ENCODE measurements at regions not wholly inside any gene's neighbourhood (a gene's known extent, or its start where the extent isn't known, plus 50 kb on each side); places are given as distances from the start of the nearest gene placed in this dataset.

DNA sequence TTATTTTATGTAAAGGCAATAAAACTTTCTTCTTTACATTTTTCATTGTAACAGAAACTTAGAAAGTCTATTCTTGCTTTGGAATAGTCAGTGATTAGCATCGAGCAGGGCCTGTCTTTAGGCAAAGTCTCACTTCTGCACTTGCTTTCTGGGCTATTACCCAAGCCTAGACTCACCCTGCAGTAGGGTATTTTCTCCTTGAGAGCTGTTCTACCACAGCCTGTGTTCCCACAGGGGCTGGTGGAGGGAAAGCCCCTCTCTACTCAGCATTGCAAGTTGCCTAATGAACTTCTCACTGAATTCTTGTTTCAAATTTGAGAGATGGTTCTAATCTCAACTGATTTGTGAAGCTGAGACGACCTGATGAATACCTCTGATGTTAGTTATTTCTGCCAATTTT, 111.7 kb upstream of the KLHL14 start:
- Histone ChIP-seq H3K9me3 (ENCODE audit: insufficient read depth, low read length) (no peaks in the 10 kb centered on the region), H3K36me3 (ENCODE audit: insufficient read depth, insufficient read length, low read length) (no peaks in the 10 kb centered on the region), H3K4me1 (ENCODE audit: insufficient read depth, insufficient read length) (no peaks in the 10 kb centered on the region), H3K4me3 (ENCODE audit: insufficient read length, low read depth) (no peak overlapping the region), H3K9ac (ENCODE audit: insufficient read length, low read depth) (no peak overlapping the region), H3K27me3 (ENCODE audit: insufficient read depth, insufficient read length) (no peaks in the 10 kb centered on the region)
- DNase-seq (ENCODE audit: low read depth, low spot score): no peak
- TF ChIP-seq YY1 (IDR thresholded peaks at IDR 0.05; ENCODE audit: insufficient read depth, insufficient read length) (no peak), ZNF274 (IDR thresholded peaks at IDR 0.05; ENCODE audit: low read depth, low read length) (no peak), SUZ12 (IDR thresholded peaks at IDR 0.05; ENCODE audit: extremely low read depth, insufficient read depth, insufficient read length) (no peak)

DNA sequence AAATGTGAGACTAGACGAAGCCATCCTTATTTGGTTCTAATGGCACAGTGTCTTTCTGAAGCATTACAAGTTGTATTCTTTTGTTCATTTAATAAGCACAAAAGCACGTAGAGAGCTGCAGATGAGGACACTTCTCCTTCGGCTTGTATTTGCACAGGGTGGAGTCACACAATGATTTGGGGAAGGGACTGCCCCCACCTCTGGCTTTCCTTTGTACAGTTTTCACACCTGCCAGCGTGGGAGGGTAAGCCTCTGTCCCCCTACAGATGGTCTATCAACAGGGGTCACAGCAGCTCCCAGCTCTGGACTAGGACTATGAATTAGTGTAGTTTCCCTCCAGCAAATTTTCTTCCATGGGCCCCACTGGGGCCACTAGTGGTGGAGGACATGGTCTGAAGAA, 108.2 kb upstream of the KLHL14 start:
- no peak overlapping the region for H3K9ac ChIP-seq (ENCODE audit: insufficient read length, low read depth)
- H3K27me3 ChIP-seq (ENCODE audit: insufficient read depth, insufficient read length): no peaks in the 10 kb centered on the region
- H3K4me3 ChIP-seq (ENCODE audit: insufficient read length, low read depth): no peak overlapping the region
- no peaks in the 10 kb centered on the region for H3K36me3 ChIP-seq (ENCODE audit: insufficient read depth, insufficient read length, low read length)
- H3K9me3 ChIP-seq (ENCODE audit: insufficient read depth, low read length): no peaks in the 10 kb centered on the region
- no peak for DNase-seq (ENCODE audit: low read depth, low spot score)
- TF ChIP-seq SUZ12 (IDR thresholded peaks at IDR 0.05; ENCODE audit: extremely low read depth, insufficient read depth, insufficient read length) (no peak), YY1 (IDR thresholded peaks at IDR 0.05; ENCODE audit: insufficient read depth, insufficient read length) (no peak), ZNF274 (IDR thresholded peaks at IDR 0.05; ENCODE audit: low read depth, low read length) (no peak)
- H3K4me1 ChIP-seq (ENCODE audit: insufficient read depth, insufficient read length): peaks cover 4% of the 10 kb centered on the region

- H3K9ac ChIP-seq (ENCODE audit: insufficient read length, low read depth): no peak overlapping the region
- no peaks in the 10 kb centered on the region for H3K36me3 ChIP-seq (ENCODE audit: insufficient read depth, insufficient read length, low read length)
- no peak for TF ChIP-seq YY1 (IDR thresholded peaks at IDR 0.05; ENCODE audit: insufficient read depth, insufficient read length)
- no peak for TF ChIP-seq SUZ12 (IDR thresholded peaks at IDR 0.05; ENCODE audit: extremely low read depth, insufficient read depth, insufficient read length)
- no peak for TF ChIP-seq ZNF274 (IDR thresholded peaks at IDR 0.05; ENCODE audit: low read depth, low read length)
- H3K9me3 ChIP-seq (ENCODE audit: insufficient read depth, low read length): no peaks in the 10 kb centered on the region
- H3K4me1 ChIP-seq (ENCODE audit: insufficient read depth, insufficient read length): peaks cover 4% of the 10 kb centered on the region
- no peaks in the 10 kb centered on the region for H3K27me3 ChIP-seq (ENCODE audit: insufficient read depth, insufficient read length)
- DNase-seq (ENCODE audit: low read depth, low spot score): no peak
- no peak overlapping the region for H3K4me3 ChIP-seq (ENCODE audit: insufficient read length, low read depth)
Measured at GRCh38 chr18:32879497-32879896, 106.7 kb upstream of the KLHL14 start.

- Histone ChIP-seq H3K9ac (ENCODE audit: insufficient read length, low read depth) (no peak overlapping the region), H3K4me1 (ENCODE audit: insufficient read depth, insufficient read length) (peaks cover 4% of the 10 kb centered on the region), H3K9me3 (ENCODE audit: insufficient read depth, low read length) (no peaks in the 10 kb centered on the region), H3K36me3 (ENCODE audit: insufficient read depth, insufficient read length, low read length) (no peaks in the 10 kb centered on the region), H3K4me3 (ENCODE audit: insufficient read length, low read depth) (no peak overlapping the region), H3K27me3 (ENCODE audit: insufficient read depth, insufficient read length) (no peaks in the 10 kb centered on the region)
- no peak for DNase-seq (ENCODE audit: low read depth, low spot score)
- TF ChIP-seq YY1 (IDR thresholded peaks at IDR 0.05; ENCODE audit: insufficient read depth, insufficient read length) (no peak), ZNF274 (IDR thresholded peaks at IDR 0.05; ENCODE audit: low read depth, low read length) (no peak), SUZ12 (IDR thresholded peaks at IDR 0.05; ENCODE audit: extremely low read depth, insufficient read depth, insufficient read length) (no peak)
Measured at GRCh38 chr18:32878436-32878835, 105.6 kb upstream of the KLHL14 start.

- no peaks in the 10 kb centered on the region for H3K27me3 ChIP-seq (ENCODE audit: insufficient read depth, insufficient read length)
- no peak overlapping the region for H3K9ac ChIP-seq (ENCODE audit: insufficient read length, low read depth)
- DNase-seq (ENCODE audit: low read depth, low spot score): no peak
- no peak for TF ChIP-seq ZNF274 (IDR thresholded peaks at IDR 0.05; ENCODE audit: low read depth, low read length)
- no peak for TF ChIP-seq SUZ12 (IDR thresholded peaks at IDR 0.05; ENCODE audit: extremely low read depth, insufficient read depth, insufficient read length)
- TF ChIP-seq YY1 (IDR thresholded peaks at IDR 0.05; ENCODE audit: insufficient read depth, insufficient read length): no peak
- H3K9me3 ChIP-seq (ENCODE audit: insufficient read depth, low read length): no peaks in the 10 kb centered on the region
- peaks cover 4% of the 10 kb centered on the region for H3K4me1 ChIP-seq (ENCODE audit: insufficient read depth, insufficient read length)
- H3K4me3 ChIP-seq (ENCODE audit: insufficient read length, low read depth): no peak overlapping the region
- H3K36me3 ChIP-seq (ENCODE audit: insufficient read depth, insufficient read length, low read length): no peaks in the 10 kb centered on the region
Measured at GRCh38 chr18:32877371-32877770, 104.5 kb upstream of the KLHL14 start.

GRCh38 chr18:32875625-32876024, 102.8 kb upstream of the KLHL14 start:
- H3K9me3 ChIP-seq (ENCODE audit: insufficient read depth, low read length): no peaks in the 10 kb centered on the region
- no peak for DNase-seq (ENCODE audit: low read depth, low spot score)
- no peaks in the 10 kb centered on the region for H3K27me3 ChIP-seq (ENCODE audit: insufficient read depth, insufficient read length)
- H3K4me1 ChIP-seq (ENCODE audit: insufficient read depth, insufficient read length): peaks cover 4% of the 10 kb centered on the region
- H3K9ac ChIP-seq (ENCODE audit: insufficient read length, low read depth): no peak overlapping the region
- no peaks in the 10 kb centered on the region for H3K36me3 ChIP-seq (ENCODE audit: insufficient read depth, insufficient read length, low read length)
- H3K4me3 ChIP-seq (ENCODE audit: insufficient read length, low read depth): no peak overlapping the region
- TF ChIP-seq ZNF274 (IDR thresholded peaks at IDR 0.05; ENCODE audit: low read depth, low read length) (no peak), YY1 (IDR thresholded peaks at IDR 0.05; ENCODE audit: insufficient read depth, insufficient read length) (no peak), SUZ12 (IDR thresholded peaks at IDR 0.05; ENCODE audit: extremely low read depth, insufficient read depth, insufficient read length) (no peak)

- H3K36me3 ChIP-seq (ENCODE audit: insufficient read depth, insufficient read length, low read length): no peaks in the 10 kb centered on the region
- H3K4me3 ChIP-seq (ENCODE audit: insufficient read length, low read depth): no peak overlapping the region
- no peak for TF ChIP-seq YY1 (IDR thresholded peaks at IDR 0.05; ENCODE audit: insufficient read depth, insufficient read length)
- TF ChIP-seq ZNF274 (IDR thresholded peaks at IDR 0.05; ENCODE audit: low read depth, low read length): no peak
- no peak for TF ChIP-seq SUZ12 (IDR thresholded peaks at IDR 0.05; ENCODE audit: extremely low read depth, insufficient read depth, insufficient read length)
- H3K4me1 ChIP-seq (ENCODE audit: insufficient read depth, insufficient read length): no peaks in the 10 kb centered on the region
- H3K27me3 ChIP-seq (ENCODE audit: insufficient read depth, insufficient read length): no peaks in the 10 kb centered on the region
- no peak overlapping the region for H3K9ac ChIP-seq (ENCODE audit: insufficient read length, low read depth)
- no peaks in the 10 kb centered on the region for H3K9me3 ChIP-seq (ENCODE audit: insufficient read depth, low read length)
- DNase-seq (ENCODE audit: low read depth, low spot score): no peak
Measured at GRCh38 chr18:32871786-32872185, 99.0 kb upstream of the KLHL14 start.

DNA sequence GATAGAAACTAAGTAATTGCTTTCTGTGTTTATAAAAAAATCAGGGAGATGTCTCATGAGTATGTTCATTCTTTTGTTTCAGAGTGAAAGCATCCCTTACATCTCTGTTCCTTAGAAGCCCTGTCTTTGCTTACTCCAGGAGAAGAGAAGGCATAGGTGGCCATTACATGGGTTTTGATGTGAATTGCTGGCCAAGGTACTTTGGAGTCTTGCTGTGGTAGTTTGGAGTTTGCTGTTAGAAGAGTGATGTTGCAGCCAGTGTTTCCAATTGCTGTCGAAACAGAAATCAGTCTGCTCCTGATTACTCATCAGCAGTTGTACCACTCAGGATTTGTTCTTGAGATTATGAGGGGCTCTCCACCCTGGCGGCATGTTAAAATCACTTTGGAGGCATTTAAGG, 97.8 kb upstream of the KLHL14 start:
- Histone ChIP-seq H3K4me3 (ENCODE audit: insufficient read length, low read depth) (no peak overlapping the region), H3K36me3 (ENCODE audit: insufficient read depth, insufficient read length, low read length) (no peaks in the 10 kb centered on the region), H3K4me1 (ENCODE audit: insufficient read depth, insufficient read length) (no peaks in the 10 kb centered on the region), H3K9ac (ENCODE audit: insufficient read length, low read depth) (no peak overlapping the region), H3K27me3 (ENCODE audit: insufficient read depth, insufficient read length) (no peaks in the 10 kb centered on the region), H3K9me3 (ENCODE audit: insufficient read depth, low read length) (no peaks in the 10 kb centered on the region)
- TF ChIP-seq ZNF274 (IDR thresholded peaks at IDR 0.05; ENCODE audit: low read depth, low read length) (no peak), YY1 (IDR thresholded peaks at IDR 0.05; ENCODE audit: insufficient read depth, insufficient read length) (no peak), SUZ12 (IDR thresholded peaks at IDR 0.05; ENCODE audit: extremely low read depth, insufficient read depth, insufficient read length) (no peak)
- DNase-seq (ENCODE audit: low read depth, low spot score): no peak

Data from NT2/D1 (cell line).